Smooth muscle cell (in vitro differentiated cells): ENCODE measurements at regions not wholly inside any gene's neighbourhood (a gene's known extent, or its start where the extent isn't known, plus 50 kb on each side); places are given as distances from the start of the nearest gene placed in this dataset.
A peak's percentile ranks its signal among the peaks of the same experiment; 100 is the strongest.

Source experiments
- DNase-seq: peaks from one replicate; lab custom pipeline; 2025; ENCODE audit not compliant: unreplicated experiment; lab: John Stamatoyannopoulos, UW
- H2AFZ ChIP-seq: fragments of 200-600 bp; sonication (generic); 2 replicates; pipeline ENCODE4 v1.6.0; 2016; ENCODE audit warnings: antibody characterized with exemption, low read depth, mild to moderate bottlenecking
- H3F3A ChIP-seq: fragments of 200-600 bp; sonication (generic); 2 replicates; pipeline ENCODE4 v1.6.0; 2017; ENCODE audit warnings: antibody characterized with exemption, low read depth
- H3K27ac ChIP-seq: fragments of 200-600 bp; sonication (generic); 2 replicates; pipeline ENCODE4 v1.5.1; 2016; ENCODE audit warnings: low read depth, mild to moderate bottlenecking
- H3K27me3 ChIP-seq: fragments of 200-600 bp; sonication (generic); 2 replicates; pipeline ENCODE4 v1.6.1; 2016; ENCODE audit warnings: low read depth, mild to moderate bottlenecking
- H3K36me3 ChIP-seq: fragments of 200-600 bp; sonication (generic); 2 replicates; pipeline ENCODE4 v1.5.1; 2016; ENCODE audit warnings: low read depth
- H3K4me1 ChIP-seq: fragments of 200-600 bp; sonication (generic); 2 replicates; pipeline ENCODE4 v1.5.1; 2016; ENCODE audit warnings: low read depth
- H3K4me2 ChIP-seq: fragments of 200-600 bp; sonication (generic); 2 replicates; pipeline ENCODE4 v1.6.0; 2016; ENCODE audit warnings: mild to moderate bottlenecking
- H3K4me3 ChIP-seq: fragments of 200-600 bp; sonication (generic); 2 replicates; pipeline ENCODE4 v1.5.1; 2016; ENCODE audit warnings: mild to moderate bottlenecking
- H3K79me2 ChIP-seq: fragments of 200-600 bp; sonication (generic); 2 replicates; pipeline ENCODE4 v1.6.0; 2016; ENCODE audit warnings: low read depth, mild to moderate bottlenecking
- H3K9ac ChIP-seq: fragments of 200-600 bp; sonication (generic); 2 replicates; pipeline ENCODE4 v1.6.0; 2016; ENCODE audit warnings: low read depth
- H3K9me3 ChIP-seq: fragments of 200-600 bp; sonication (generic); replicated peaks from 2 replicates; pipeline ENCODE4 v1.5.1; 2016; ENCODE audit warnings: low read depth
- H4K20me1 ChIP-seq: fragments of 200-600 bp; sonication (generic); 2 replicates; pipeline ENCODE4 v1.6.0; 2016; ENCODE audit warnings: low read depth
- WGBS: methylation state at CpG from one replicate; pipeline ENCODE4 v1.1.7; 2016; ENCODE audit warnings: low lambda C conversion rate; 5-methylcytosine and 5-hydroxymethylcytosine counted together
- TF ChIP-seq, protein P1 (sequence below): fragments of 200-600 bp; sonication (generic); IDR thresholded peaks from 2 replicates; pipeline ENCODE4 v1.5.1; 2017; ENCODE audit warnings: borderline replicate concordance, mild to moderate bottlenecking, antibody characterized with exemption; ENCODE audit not compliant: insufficient read depth, poor library complexity, severe bottlenecking

- Histone ChIP-seq H3K9me3 (no peaks in the 10 kb centered on the region), H3K4me3 (no peak overlapping the region), H3K4me2 (peak overlapping the region; percentile 28), H4K20me1 (no peaks in the 10 kb centered on the region), H3K4me1 (no peaks in the 10 kb centered on the region), H2AFZ (no peak overlapping the region), H3F3A (peaks cover 4% of the 10 kb centered on the region), H3K36me3 (no peaks in the 10 kb centered on the region), H3K79me2 (no peaks in the 10 kb centered on the region), H3K27me3 (no peaks in the 10 kb centered on the region), H3K27ac (peak overlapping the region; percentile 58), H3K9ac (no peak overlapping the region)
- 7% methylated on average over 1 of the region's 1 CpG for WGBS
- TF ChIP-seq, protein P1, sequence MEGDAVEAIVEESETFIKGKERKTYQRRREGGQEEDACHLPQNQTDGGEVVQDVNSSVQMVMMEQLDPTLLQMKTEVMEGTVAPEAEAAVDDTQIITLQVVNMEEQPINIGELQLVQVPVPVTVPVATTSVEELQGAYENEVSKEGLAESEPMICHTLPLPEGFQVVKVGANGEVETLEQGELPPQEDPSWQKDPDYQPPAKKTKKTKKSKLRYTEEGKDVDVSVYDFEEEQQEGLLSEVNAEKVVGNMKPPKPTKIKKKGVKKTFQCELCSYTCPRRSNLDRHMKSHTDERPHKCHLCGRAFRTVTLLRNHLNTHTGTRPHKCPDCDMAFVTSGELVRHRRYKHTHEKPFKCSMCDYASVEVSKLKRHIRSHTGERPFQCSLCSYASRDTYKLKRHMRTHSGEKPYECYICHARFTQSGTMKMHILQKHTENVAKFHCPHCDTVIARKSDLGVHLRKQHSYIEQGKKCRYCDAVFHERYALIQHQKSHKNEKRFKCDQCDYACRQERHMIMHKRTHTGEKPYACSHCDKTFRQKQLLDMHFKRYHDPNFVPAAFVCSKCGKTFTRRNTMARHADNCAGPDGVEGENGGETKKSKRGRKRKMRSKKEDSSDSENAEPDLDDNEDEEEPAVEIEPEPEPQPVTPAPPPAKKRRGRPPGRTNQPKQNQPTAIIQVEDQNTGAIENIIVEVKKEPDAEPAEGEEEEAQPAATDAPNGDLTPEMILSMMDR: peak; percentile 92
- DNase-seq: peak; percentile 27
Observed at GRCh38 chr6:134640975-134641429, 308.9 kb downstream of the ALDH8A1 start.

DNA sequence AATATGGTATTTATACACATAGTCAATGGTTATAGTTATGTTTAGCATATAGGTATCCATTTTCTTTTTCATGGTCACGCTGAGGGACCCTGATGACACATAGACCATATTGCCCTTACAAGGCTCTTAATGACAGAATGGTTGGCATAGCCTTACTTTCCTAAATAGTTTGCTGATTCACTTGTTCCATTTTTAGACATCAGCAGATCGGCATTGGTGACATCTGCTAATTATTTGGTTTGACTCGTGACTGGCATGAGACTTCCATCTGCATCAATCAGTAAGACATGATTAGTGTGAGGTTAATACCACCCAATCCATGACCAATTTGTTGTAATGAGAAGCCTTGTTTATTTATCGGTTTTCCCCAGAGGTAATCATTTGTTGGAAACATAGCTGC lies 309.7 kb downstream of the ALDH8A1 start:
- H3K36me3 ChIP-seq: no peaks in the 10 kb centered on the region
- peaks cover 4% of the 10 kb centered on the region for H3F3A ChIP-seq
- H3K4me2 ChIP-seq: no peak overlapping the region
- H3K9ac ChIP-seq: no peak overlapping the region
- no peaks in the 10 kb centered on the region for H4K20me1 ChIP-seq
- WGBS: 88% methylated on average over 4 of the region's 4 CpGs
- H3K4me3 ChIP-seq: no peak overlapping the region
- no peaks in the 10 kb centered on the region for H3K79me2 ChIP-seq
- no peak overlapping the region for H2AFZ ChIP-seq
- H3K4me1 ChIP-seq: no peaks in the 10 kb centered on the region
- H3K27ac ChIP-seq: no peak overlapping the region
- DNase-seq: no peak
- TF ChIP-seq, protein P1: no peak
- no peaks in the 10 kb centered on the region for H3K27me3 ChIP-seq
- H3K9me3 ChIP-seq: no peaks in the 10 kb centered on the region

GRCh38 chr6:134637847-134638437 lies 312.0 kb downstream of the ALDH8A1 start:
- no peak overlapping the region for H3K4me3 ChIP-seq
- no peaks in the 10 kb centered on the region for H4K20me1 ChIP-seq
- H3K27me3 ChIP-seq: no peaks in the 10 kb centered on the region
- TF ChIP-seq, protein P1: no peak
- H3K9me3 ChIP-seq: no peaks in the 10 kb centered on the region
- no peaks in the 10 kb centered on the region for H3K4me1 ChIP-seq
- H3K9ac ChIP-seq: no peak overlapping the region
- H3F3A ChIP-seq: peaks cover 4% of the 10 kb centered on the region
- H3K27ac ChIP-seq: no peak overlapping the region
- WGBS: 72% methylated on average over 1 of the region's 1 CpG
- no peaks in the 10 kb centered on the region for H3K36me3 ChIP-seq
- no peaks in the 10 kb centered on the region for H3K79me2 ChIP-seq
- no peak overlapping the region for H3K4me2 ChIP-seq
- H2AFZ ChIP-seq: no peak overlapping the region
- no peak for DNase-seq

GRCh38 chr6:134637282-134637681 lies 312.6 kb downstream of the ALDH8A1 start:
- TF ChIP-seq, protein P1: no peak
- Histone ChIP-seq H3K9me3 (no peaks in the 10 kb centered on the region), H3K4me3 (no peak overlapping the region), H4K20me1 (no peaks in the 10 kb centered on the region), H3K4me1 (no peaks in the 10 kb centered on the region), H3K79me2 (no peaks in the 10 kb centered on the region), H3K27ac (no peak overlapping the region), H3K4me2 (no peak overlapping the region), H3K9ac (no peak overlapping the region), H3K27me3 (no peaks in the 10 kb centered on the region), H3K36me3 (no peaks in the 10 kb centered on the region), H2AFZ (no peak overlapping the region), H3F3A (no peaks in the 10 kb centered on the region)
- DNase-seq: no peak
- WGBS: 92% methylated on average over 5 of the region's 5 CpGs
